PC-9 (cell line): ENCODE measurements at regions not wholly inside any gene's neighbourhood (a gene's known extent, or its start where the extent isn't known, plus 50 kb on each side); places are given as distances from the start of the nearest gene placed in this dataset.

Source experiments
- EZH2 ChIP-seq: fragments of 200-600 bp; sonication (generic); IDR thresholded peaks from 2 replicates; pipeline ENCODE4 v1.8.0; 2017; ENCODE audit warnings: antibody characterized with exemption, low read depth
- TF ChIP-seq, protein P1 (sequence below): fragments of 200-600 bp; sonication (generic); conservative IDR thresholded peaks from 2 replicates; pipeline ENCODE4 v1.6.1; 2017; ENCODE audit warnings: mixed run types, antibody characterized with exemption, mild to moderate bottlenecking, moderate library complexity

GRCh38 chr7:130939321-130940095 is 205.5 kb upstream of the KLF14 start:
- no peak for TF ChIP-seq EZH2
- TF ChIP-seq, protein P1, sequence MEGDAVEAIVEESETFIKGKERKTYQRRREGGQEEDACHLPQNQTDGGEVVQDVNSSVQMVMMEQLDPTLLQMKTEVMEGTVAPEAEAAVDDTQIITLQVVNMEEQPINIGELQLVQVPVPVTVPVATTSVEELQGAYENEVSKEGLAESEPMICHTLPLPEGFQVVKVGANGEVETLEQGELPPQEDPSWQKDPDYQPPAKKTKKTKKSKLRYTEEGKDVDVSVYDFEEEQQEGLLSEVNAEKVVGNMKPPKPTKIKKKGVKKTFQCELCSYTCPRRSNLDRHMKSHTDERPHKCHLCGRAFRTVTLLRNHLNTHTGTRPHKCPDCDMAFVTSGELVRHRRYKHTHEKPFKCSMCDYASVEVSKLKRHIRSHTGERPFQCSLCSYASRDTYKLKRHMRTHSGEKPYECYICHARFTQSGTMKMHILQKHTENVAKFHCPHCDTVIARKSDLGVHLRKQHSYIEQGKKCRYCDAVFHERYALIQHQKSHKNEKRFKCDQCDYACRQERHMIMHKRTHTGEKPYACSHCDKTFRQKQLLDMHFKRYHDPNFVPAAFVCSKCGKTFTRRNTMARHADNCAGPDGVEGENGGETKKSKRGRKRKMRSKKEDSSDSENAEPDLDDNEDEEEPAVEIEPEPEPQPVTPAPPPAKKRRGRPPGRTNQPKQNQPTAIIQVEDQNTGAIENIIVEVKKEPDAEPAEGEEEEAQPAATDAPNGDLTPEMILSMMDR, result no peak
